GM19023 (cell line): ENCODE measurements at regions not wholly inside any gene's neighbourhood (a gene's known extent, or its start where the extent isn't known, plus 50 kb on each side); places are given as distances from the start of the nearest gene placed in this dataset.
"Not testable (repeated sequence)": the region's sequence is repeated elsewhere in the genome, so short reads cannot be mapped to it uniquely, and the experiment has no call there.

Experiments used
- ATAC-seq: cut with Tn5 transposase; IDR thresholded peaks from one replicate; pipeline ENCODE4 v1.9.1; 2021; ENCODE audit warnings: mild to moderate bottlenecking, moderate library complexity; ENCODE audit not compliant: unreplicated experiment

GRCh38 chr2:194095359-194095758 is 1561.7 kb upstream of the SLC39A10 start:
- ATAC-seq, result no peak

DNA sequence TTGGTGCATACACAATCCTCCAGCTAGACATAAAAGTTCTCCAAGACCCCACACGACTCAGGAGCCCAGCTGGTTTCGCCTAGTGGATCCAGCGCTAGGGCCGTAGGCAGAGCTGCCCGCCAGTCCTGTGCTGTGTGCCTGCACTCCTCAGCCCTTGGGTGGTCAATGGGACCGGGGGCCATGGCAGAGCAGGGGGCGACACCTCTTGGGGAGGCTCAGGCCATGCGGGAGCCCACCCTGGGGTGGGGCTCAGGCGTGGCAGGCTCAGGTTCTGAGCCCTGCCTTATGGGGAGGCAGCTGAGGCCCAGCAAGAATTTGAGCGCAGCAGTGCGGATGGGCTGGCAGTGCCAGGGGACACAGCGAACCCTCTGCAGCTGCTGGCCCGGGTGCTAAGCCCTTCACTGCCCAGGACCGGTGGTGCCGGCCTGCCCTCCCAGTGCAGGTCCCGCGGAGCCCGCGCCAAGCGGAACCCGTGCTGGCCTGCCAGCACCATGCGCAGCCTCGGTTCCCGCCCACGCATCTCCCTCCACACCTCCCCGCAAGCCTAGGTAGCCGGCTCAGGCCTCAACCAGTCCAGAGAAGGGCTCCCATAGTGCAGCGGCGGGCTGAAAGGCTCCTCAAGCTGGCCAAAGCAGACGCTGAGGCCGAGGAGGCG is 1566.6 kb upstream of the SLC39A10 start:
- ATAC-seq, result no peak

DNA sequence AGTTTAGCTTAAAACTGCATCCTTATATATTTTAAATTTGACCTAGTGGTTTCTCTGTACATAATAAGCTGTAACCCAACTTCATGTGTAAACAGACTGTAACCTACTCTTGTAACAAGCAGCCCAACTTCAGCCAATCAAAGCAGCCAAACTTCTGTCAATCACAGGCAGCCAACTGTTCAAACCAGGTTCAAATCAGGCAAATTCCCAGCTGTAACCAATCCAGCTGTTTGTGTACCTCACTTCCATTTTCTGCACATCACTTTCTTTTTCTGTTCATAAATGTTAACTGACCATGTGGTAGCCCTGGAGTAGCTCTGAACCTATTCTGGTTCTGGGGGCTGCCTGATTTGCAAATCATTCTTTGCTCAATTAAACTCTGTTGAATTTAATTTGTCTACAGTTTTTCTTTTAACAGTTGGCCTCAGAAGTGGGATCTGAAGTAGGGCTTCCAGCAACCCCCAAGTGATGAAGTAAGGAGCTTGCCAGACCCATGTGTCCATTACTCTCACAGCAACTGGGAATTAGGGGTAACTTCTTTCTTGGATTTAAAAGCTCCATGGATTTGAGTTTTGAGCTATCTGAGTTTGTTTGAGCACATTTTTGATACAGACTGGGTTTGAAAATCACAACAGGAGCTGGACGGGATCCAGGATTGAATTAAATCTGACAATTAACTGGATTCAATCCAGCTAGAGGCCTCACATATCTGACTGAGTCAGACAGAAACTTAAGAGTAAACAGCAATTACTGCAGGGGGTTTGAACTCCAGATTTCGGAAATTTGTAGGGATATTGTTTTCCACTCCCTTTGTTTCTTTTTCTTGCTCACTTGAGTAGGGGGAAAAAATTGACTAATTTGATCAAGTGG is 1569.7 kb upstream of the SLC39A10 start:
- no peak for ATAC-seq

DNA sequence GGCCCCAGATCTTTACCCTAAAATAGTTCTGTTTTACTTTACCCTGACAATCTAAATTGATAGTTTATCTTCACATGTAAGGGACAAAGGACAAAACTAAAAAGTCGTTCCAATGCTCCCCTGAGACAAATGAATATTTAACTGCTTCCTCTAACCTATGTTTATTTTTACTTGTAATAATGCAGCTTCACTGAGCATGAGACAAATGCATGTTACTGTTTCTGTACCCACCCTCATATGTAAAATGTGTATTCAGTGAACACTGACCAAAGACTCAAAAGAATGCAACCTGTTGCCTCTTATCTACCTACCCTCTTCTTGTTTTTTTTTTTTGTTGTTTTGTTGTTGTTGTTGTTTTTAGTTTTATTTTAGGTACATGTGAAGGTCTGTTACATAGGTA is 1570.9 kb upstream of the SLC39A10 start:
- ATAC-seq, result no peak

DNA sequence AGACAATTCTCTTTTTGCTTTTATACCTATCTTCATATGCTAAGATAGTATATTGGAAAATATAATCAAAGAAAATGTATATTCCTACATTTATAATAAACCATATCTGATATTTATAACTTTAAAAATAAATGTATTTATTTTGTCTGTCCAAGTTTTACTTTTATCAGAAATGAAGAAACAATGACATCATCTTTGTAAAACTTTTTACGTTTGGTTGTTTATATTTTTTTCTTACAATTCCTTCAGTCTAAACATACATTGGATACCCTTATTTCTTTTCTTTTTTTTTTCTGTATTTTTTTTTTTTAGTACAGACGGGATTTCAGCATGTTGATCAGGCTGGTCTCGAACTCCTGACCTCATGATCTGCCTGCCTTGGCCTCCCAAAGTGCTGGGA is 1577.0 kb upstream of the SLC39A10 start:
- no peak for ATAC-seq

GRCh38 chr2:194077366-194077765 is 1579.7 kb upstream of the SLC39A10 start:
- no peak for ATAC-seq

DNA sequence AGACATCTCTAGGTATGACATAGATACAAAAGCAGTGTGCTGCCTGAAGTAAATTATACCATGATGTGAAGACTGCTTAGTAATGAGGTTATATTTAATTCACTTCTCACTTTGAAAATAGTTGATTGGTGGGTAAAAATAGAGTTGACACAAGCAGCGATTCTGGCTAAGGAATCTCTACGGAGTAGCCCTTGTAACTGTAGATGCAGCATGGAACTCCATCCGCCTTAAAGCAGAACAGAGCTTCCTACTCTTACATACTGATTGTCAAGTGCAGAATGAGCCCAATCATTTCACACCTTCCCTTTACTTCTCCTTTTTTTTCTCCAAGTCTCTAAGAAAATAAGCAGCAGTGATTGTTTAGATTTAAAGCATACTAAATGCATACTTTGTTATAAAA is 1594.6 kb upstream of the SLC39A10 start:
- no peak for ATAC-seq

GRCh38 chr2:194060269-194060668 is 1596.8 kb upstream of the SLC39A10 start:
- no peak for ATAC-seq

DNA sequence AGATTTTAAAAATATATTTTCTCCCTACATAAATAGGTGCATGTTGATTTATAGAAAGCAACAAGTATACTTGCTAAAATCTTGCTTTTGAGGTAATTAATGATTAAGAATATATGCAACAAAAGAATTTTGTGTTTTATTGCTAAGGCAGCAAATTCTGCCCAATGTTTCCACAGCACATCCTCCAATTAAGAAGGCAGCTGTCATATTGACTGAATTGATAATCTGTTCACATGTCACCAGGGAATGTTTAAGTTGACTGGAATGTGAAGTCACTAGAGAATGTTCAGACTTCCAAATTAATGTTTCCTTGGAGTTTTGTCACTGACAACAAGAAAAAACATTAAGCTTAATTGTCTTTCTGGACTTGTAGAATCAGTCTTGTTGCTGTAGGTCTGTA is 1602.7 kb upstream of the SLC39A10 start:
- ATAC-seq, result no peak

- no peak for ATAC-seq
Measured at GRCh38 chr2:194044321-194044720, 1612.7 kb upstream of the SLC39A10 start.

DNA sequence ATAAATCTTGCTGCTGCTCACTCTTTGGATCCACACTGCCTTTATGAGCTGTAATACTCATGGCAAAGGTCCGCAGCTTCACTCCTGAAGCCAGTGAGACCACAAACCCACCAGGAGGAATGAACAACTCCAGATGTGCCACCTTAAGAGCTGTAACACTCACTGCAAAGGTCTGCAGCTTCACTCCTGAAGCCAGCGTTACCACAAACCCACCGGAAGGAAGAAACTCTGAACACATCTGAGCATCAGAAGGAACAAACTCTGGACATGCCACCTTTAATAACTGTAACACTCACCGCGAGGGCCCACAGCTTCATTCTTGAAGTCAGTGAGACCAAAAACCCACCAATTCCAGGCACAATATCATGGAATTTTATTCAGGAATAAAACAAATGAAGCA is 1635.9 kb upstream of the SLC39A10 start:
- not testable (repeated sequence) for ATAC-seq

DNA sequence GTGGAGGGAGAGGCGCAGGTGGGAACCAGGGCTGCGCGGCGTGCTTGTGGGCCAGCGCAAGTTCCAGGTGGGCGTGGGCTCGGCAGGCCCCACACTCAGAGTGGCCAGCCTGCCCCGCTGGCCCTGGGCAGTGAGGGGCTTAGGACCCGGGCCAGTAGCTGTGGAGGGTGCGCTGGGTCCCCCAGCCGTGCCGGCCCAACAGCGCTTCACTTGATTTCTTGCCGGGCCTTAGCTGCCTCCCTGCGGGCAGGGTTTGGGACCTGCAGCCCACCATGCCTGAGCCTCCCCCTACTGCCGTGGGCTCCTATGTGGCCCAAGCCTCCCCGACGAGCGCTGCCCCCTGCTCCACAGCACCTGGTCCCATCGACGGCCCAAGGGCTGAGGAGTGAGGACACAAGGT is 1636.9 kb upstream of the SLC39A10 start:
- ATAC-seq, result no peak

DNA sequence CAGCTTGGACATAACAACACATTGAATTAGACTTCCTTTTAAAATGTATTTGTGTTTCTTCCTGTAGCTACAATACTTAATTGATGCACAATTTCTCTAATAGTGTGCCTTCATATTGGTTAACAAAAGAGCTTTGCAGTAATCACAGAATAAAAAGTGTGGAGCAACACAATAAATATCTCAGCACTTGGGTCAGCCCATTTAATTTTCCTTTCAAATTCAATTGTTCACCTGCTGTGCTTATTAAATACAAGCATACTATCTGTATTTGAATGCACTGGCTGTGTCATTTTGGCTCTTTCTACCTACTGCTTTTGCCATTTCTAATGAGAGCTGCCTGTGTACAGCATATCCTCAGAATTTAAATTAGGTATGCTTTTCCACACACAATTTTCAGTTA is 1641.3 kb upstream of the SLC39A10 start:
- ATAC-seq, result no peak

GRCh38 chr2:194014639-194015038 is 1642.4 kb upstream of the SLC39A10 start:
- no peak for ATAC-seq

- ATAC-seq, result no peak
Measured at GRCh38 chr2:194004590-194005206, 1652.3 kb upstream of the SLC39A10 start.

GRCh38 chr2:194003911-194004310 is 1653.1 kb upstream of the SLC39A10 start:
- ATAC-seq, result no peak

DNA sequence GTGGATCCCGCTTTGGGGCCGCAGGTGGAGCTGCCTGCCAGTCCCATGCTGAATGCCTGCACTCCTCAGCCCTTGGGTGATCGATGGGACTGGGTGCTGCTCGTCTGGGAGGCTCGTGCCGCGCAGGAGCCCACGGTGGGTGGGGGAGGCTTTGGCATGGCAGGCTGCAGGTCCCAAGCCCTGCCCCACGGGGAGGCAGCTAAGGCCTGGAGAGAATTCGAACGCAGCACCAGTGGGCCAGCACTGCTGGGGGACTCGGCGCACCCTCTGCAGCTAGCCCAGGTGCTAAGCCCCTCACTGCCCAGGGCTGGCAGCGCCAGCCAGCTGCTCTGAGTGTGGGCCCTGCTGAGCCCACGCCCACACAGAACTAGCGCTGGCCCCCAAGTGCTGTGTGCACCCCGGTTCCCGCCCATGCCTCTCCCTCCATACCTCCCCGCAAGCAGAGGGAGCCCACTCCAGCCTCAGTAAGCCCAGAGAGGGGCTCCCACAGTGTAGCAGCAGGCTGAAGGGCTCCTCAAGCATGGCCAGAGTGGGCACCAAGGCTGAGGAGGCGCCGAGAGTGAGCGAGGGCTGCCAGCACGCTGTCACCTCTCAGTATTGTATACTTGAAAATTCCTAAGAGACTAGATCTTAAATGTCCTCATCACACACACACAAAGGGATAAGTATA is 1654.2 kb upstream of the SLC39A10 start:
- ATAC-seq, result no peak

DNA sequence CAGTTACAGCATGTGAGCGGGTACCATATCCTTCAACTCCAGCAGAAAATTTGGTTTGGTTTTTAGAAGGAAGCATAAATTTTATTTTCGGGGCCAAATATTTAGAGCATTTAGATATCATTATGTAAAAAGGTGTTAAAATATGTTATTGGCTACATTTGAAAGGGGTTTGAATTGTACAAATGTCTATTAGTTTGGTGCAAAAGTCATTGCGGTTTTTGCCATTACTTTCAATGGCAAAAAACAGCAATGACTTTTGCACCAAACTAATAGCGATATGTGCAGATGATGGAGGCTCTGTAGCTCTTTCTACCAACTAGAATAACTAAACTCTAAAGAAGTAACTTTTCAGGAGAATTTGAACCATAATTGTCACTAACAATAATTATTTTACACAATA is 1666.2 kb upstream of the SLC39A10 start:
- no peak for ATAC-seq

DNA sequence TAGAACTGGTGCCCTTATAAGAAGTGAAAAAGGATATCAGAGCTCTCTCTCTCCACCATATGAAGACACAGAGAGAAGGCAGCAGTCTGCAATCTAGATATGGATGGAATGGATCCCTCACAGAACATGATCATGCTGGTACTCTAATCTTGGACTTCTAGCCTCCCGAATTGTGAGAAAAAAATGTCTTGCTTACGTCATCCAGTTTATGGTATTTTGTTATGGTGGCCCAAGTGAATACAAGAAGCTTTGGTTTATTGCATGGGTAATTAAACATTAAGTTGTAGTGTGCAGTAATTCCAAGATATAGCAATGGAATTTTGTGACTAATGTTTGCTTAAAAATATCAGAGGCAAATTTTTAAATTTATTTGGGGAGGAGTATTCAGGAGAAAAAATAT is 1667.4 kb upstream of the SLC39A10 start:
- ATAC-seq, result no peak

DNA sequence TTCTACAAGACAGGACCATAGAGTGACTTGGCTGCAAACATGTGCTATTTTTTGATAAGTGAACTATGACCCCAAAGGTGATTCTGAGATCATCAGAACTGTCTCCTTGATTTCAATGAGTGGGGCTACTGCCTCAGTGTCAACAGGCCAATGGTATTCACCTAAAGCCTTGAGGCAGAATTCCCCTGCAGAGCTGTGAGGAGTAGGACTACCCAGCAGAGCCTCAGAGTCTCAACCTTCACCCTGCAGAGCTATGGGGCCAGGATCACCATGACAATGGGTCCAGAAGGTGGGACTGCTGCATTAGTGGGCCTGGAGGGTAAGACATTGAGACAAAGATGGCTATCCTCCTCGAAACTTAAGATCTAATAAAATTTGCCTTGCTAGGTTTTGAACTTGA is 1668.2 kb upstream of the SLC39A10 start:
- no peak for ATAC-seq

GRCh38 chr2:193985272-193985671 is 1671.8 kb upstream of the SLC39A10 start:
- no peak for ATAC-seq
